Lower lobe of right lung (tissue), 2 donors: ENCODE measurements at regions not wholly inside any gene's neighbourhood (a gene's known extent, or its start where the extent isn't known, plus 50 kb on each side); places are given as distances from the start of the nearest gene placed in this dataset.

Source experiments
- ATAC-seq, 2 donors: fragments of 200-7000 bp; cut with Tn5 transposase; one replicate each; pipeline ENCODE4 v1.9.1; 2020 to 2022; ENCODE audit warnings: mild to moderate bottlenecking in 2 of 2, moderate library complexity in 2 of 2
- DNase-seq: peaks from one replicate; pipeline ENCODE4 v3.0.0-alpha.2; 2020
- H3K27ac ChIP-seq: fragments of 200-600 bp; one replicate; pipeline ENCODE4 v1.8.0; 2022
- H3K27me3 ChIP-seq: fragments of 200-600 bp; one replicate; pipeline ENCODE4 v1.8.0; 2022; ENCODE audit warnings: low read depth
- H3K36me3 ChIP-seq: fragments of 200-600 bp; one replicate; pipeline ENCODE4 v1.8.0; 2022; ENCODE audit warnings: mild to moderate bottlenecking
- H3K4me1 ChIP-seq: fragments of 200-600 bp; one replicate; pipeline ENCODE4 v1.8.0; 2022
- H3K4me3 ChIP-seq: fragments of 200-600 bp; one replicate; pipeline ENCODE4 v1.8.0; 2022; ENCODE audit warnings: mild to moderate bottlenecking
- H3K9me3 ChIP-seq: fragments of 200-600 bp; one replicate; pipeline ENCODE4 v1.8.0; 2022
- intact Hi-C: fragments of 100-400 bp; cut with DNase I; formaldehyde crosslinking; loops from one replicate; pipeline ENCODE4 v1.11.0; 2022
- TF ChIP-seq, protein P1 (sequence below): fragments of 200-600 bp; IDR thresholded peaks from one replicate; pipeline ENCODE4 v1.8.0; 2022; ENCODE audit warnings: antibody characterized with exemption, mild to moderate bottlenecking
- donor health status: DM: no; HTN: yes; CAD: no; lungs with severe emphysema.

GRCh38 chr13:81293594-81294164, 952.8 kb upstream of the SPRY2 start:
- Histone ChIP-seq H3K4me3 (no peak overlapping the region), H3K27ac (no peak overlapping the region), H3K36me3 (no peaks in the 10 kb centered on the region), H3K9me3 (no peaks in the 10 kb centered on the region), H3K27me3 (no peaks in the 10 kb centered on the region), H3K4me1 (no peaks in the 10 kb centered on the region)
- TF ChIP-seq, protein P1, sequence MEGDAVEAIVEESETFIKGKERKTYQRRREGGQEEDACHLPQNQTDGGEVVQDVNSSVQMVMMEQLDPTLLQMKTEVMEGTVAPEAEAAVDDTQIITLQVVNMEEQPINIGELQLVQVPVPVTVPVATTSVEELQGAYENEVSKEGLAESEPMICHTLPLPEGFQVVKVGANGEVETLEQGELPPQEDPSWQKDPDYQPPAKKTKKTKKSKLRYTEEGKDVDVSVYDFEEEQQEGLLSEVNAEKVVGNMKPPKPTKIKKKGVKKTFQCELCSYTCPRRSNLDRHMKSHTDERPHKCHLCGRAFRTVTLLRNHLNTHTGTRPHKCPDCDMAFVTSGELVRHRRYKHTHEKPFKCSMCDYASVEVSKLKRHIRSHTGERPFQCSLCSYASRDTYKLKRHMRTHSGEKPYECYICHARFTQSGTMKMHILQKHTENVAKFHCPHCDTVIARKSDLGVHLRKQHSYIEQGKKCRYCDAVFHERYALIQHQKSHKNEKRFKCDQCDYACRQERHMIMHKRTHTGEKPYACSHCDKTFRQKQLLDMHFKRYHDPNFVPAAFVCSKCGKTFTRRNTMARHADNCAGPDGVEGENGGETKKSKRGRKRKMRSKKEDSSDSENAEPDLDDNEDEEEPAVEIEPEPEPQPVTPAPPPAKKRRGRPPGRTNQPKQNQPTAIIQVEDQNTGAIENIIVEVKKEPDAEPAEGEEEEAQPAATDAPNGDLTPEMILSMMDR = no peak
- DNase-seq (no peak), ATAC-seq (no peak)
- intact Hi-C loops = no loop called here

DNA sequence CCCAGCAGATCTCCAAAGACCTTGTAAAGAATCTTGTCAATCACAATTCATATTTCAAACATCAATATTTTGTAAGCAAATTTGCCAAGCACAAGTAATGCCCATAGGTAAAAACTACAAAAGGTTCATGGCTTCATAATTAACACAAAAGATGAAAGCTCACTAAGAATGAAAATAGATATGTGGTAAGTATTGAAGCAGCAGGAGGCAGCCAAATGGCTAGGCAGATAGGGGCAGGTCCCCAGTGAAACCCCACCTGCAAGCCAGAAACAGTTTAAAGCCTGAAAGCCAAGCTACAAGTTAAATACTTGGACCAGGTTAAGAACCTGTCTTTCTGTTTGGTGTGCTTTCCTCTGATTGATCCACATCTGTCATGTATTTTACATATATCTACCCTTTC, 942.6 kb upstream of the SPRY2 start:
- H3K27ac ChIP-seq = no peak overlapping the region
- DNase-seq = no peak
- no peaks in the 10 kb centered on the region for H3K9me3 ChIP-seq
- H3K4me1 ChIP-seq = no peaks in the 10 kb centered on the region
- TF ChIP-seq, protein P1 = no peak
- intact Hi-C loops = no loop called here
- no peak for ATAC-seq
- H3K36me3 ChIP-seq = no peaks in the 10 kb centered on the region
- H3K4me3 ChIP-seq = no peak overlapping the region
- H3K27me3 ChIP-seq = no peaks in the 10 kb centered on the region

- no peaks in the 10 kb centered on the region for H3K36me3 ChIP-seq
- H3K4me3 ChIP-seq = no peak overlapping the region
- no peaks in the 10 kb centered on the region for H3K9me3 ChIP-seq
- no peaks in the 10 kb centered on the region for H3K27me3 ChIP-seq
- TF ChIP-seq, protein P1 = no peak
- H3K27ac ChIP-seq = no peak overlapping the region
- DNase-seq (no peak), ATAC-seq (no peak)
- H3K4me1 ChIP-seq = no peaks in the 10 kb centered on the region
- intact Hi-C loops = no loop called here
Observed at GRCh38 chr13:81283062-81283461, 942.1 kb upstream of the SPRY2 start.

DNA sequence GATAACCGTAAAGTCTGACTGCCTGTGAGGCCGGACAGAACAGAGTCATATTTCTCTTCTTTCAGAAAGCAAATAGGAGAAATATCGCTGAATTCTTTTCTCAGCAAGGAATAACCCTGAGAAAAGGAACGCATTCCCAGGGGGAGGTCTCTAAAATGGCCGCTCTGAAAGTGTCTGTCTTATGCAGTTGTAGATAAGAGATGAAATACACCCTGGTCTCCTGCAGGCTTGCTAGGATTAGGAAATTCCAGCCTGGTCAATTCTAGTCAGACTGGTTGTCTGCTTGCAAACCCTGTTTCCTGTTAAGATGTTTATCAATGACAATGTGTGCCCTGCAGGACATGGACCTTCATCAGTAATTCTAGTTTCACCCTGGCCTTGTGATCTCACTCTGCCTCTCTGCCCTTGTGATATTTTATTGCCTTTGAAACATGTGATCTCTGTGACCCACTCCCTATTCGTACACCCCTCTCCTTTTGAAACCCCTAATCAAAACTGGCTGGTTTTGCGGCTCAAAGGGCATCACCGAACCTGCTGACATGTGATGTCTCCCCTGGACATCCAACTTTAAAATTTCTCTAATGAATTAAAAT, 934.8 kb upstream of the SPRY2 start:
- intact Hi-C loops = no loop called here
- TF ChIP-seq, protein P1 = no peak
- DNase-seq (no peak), ATAC-seq (no peak)
- no peaks in the 10 kb centered on the region for H3K27me3 ChIP-seq
- no peak overlapping the region for H3K27ac ChIP-seq
- H3K4me1 ChIP-seq = no peaks in the 10 kb centered on the region
- no peaks in the 10 kb centered on the region for H3K36me3 ChIP-seq
- H3K4me3 ChIP-seq = no peak overlapping the region
- peaks cover 6% of the 10 kb centered on the region for H3K9me3 ChIP-seq

DNA sequence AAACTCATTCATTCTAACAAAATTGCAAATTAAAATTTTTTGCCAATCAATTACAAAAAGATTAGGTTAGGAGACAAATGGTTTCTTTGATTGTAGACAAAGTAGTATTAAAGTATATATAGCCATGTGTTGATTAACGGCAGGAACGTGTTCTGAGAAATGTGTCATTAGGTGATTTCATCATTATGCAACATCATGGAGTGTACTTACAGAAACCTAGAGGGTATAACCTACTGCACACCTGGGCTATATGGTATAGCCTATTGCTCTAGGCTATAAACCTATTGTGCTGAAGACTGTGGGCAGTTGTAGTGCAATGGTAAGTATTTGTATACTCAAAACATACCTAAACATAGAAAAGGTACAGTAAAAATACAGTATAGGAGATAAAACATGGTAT, 906.8 kb upstream of the SPRY2 start:
- DNase-seq (no peak), ATAC-seq (no peak)
- no peaks in the 10 kb centered on the region for H3K4me1 ChIP-seq
- H3K4me3 ChIP-seq = no peak overlapping the region
- no peaks in the 10 kb centered on the region for H3K36me3 ChIP-seq
- no peak overlapping the region for H3K27ac ChIP-seq
- H3K27me3 ChIP-seq = no peaks in the 10 kb centered on the region
- intact Hi-C loops = no loop called here
- H3K9me3 ChIP-seq = no peaks in the 10 kb centered on the region
- TF ChIP-seq, protein P1 = no peak
